HEK293 (cell line): ENCODE measurements at regions not wholly inside any gene's neighbourhood (a gene's known extent, or its start where the extent isn't known, plus 50 kb on each side); places are given as distances from the start of the nearest gene placed in this dataset.

Experiments used
- PBX3 ChIP-seq: sonication (generic); formaldehyde crosslinking; IDR thresholded peaks from 2 replicates; pipeline ENCODE4 v1.8.1; 2022; ENCODE audit warnings: mild to moderate bottlenecking, moderate library complexity, missing genetic modification reagents
- PRDM4 ChIP-seq: fragments of 450-650 bp; formaldehyde crosslinking; IDR thresholded peaks from 2 replicates; pipeline ENCODE4 v1.5.1; 2017; ENCODE audit warnings: missing biosample characterization, missing genetic modification characterization
- PRDM6 ChIP-seq: fragments of 450-650 bp; formaldehyde crosslinking; IDR thresholded peaks from 2 replicates; pipeline ENCODE4 v1.5.1; 2017; ENCODE audit warnings: missing biosample characterization, missing genetic modification characterization
- SCRT1 ChIP-seq: fragments of 450-650 bp; formaldehyde crosslinking; IDR thresholded peaks from 2 replicates; pipeline ENCODE4 v1.5.1; 2016; ENCODE audit warnings: missing biosample characterization, missing genetic modification characterization, borderline replicate concordance
- ZFP69B ChIP-seq: fragments of 450-650 bp; formaldehyde crosslinking; IDR thresholded peaks from 2 replicates; pipeline ENCODE4 v1.5.1; 2016; ENCODE audit warnings: missing biosample characterization, missing genetic modification characterization
- ZNF184 ChIP-seq: fragments of 450-650 bp; IDR thresholded peaks from 2 replicates; pipeline ENCODE4 v1.5.1; 2018; ENCODE audit warnings: missing biosample characterization, mild to moderate bottlenecking, missing genetic modification characterization
- ZNF24 ChIP-seq: fragments of 450-650 bp; formaldehyde crosslinking; IDR thresholded peaks from 2 replicates; pipeline ENCODE4 v1.5.1; 2016; ENCODE audit warnings: missing biosample characterization, missing genetic modification characterization

DNA sequence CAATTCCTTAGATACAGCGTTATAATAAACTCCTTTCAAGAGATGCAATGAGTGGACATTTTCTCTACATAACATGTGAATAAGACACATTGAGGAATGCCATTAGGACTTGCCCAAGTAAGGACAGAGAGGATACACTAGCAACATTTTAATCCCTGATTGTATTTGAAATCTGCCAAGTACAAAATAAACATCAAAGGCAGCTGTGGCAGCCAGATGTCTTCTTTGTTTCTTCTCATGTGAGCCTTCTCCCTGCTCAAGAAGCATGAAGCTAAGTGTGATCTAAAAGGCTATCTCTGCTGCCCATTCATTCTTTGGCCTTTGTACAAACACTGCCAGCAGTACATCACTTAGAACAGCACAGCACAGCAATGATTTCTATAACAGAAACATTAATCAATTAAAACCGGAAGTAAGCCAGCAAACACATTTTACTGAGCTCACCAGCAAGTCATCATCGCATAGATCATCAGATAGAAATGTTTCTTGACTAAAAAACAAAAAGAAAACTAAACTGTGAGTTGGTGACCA lies 364.0 kb downstream of the CNTN6 start:
- TF ChIP-seq PRDM6 (tag by site-specific recombination): no peak
- no peak for TF ChIP-seq PRDM4 (tag by site-specific recombination)
- no peak for TF ChIP-seq SCRT1 (tag by site-specific recombination)
- no peak for TF ChIP-seq PBX3 (CRISPR knock-in tag)
- no peak for TF ChIP-seq ZNF184
- no peak for TF ChIP-seq ZFP69B (tag by site-specific recombination)
- TF ChIP-seq ZNF24 (tag by site-specific recombination): no peak
